Prostate gland (tissue), 2 donors: ENCODE measurements at regions not wholly inside any gene's neighbourhood (a gene's known extent, or its start where the extent isn't known, plus 50 kb on each side); places are given as distances from the start of the nearest gene placed in this dataset.

Experiments used
- POLR2AphosphoS5 ChIP-seq: sonication (generic); formaldehyde crosslinking; IDR thresholded peaks from one replicate; pipeline ENCODE4 v1.6.1; 2017; ENCODE audit warnings: antibody characterized with exemption
- TF ChIP-seq, protein P1 (sequence below), 4 experiments: fragments of 200-600 bp in 2 of 4; fragments of 450-650 bp in 2 of 4; sonication (generic) in 2 of 4; IDR thresholded peaks; 1 replicate in 3 of 4; 2 replicates in 1 of 4; pipeline ENCODE4 v1.5.1; 2016 to 2019; ENCODE audit warnings: antibody characterized with exemption in 4 of 4, mild to moderate bottlenecking in 2 of 4, moderate library complexity in 2 of 4

DNA sequence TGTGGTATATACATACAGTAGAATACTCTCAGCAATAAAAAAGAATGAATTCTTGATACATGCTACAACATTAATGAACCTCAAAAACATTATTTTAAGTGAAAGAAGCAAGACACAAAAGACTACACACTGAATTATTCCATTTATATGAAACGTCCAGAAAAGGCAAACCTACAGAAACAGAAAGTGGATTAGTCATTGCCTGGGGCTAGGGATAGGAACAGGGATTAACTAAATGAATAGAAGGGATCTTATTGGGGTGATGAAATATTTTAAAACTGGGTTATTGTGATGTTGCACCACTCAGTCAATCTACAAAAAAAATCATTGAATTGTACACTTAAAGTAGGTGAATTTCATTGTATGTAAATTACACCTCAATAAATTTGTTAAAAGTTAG, 326.7 kb downstream of the PIK3R1 start:
- TF ChIP-seq, protein P1, sequence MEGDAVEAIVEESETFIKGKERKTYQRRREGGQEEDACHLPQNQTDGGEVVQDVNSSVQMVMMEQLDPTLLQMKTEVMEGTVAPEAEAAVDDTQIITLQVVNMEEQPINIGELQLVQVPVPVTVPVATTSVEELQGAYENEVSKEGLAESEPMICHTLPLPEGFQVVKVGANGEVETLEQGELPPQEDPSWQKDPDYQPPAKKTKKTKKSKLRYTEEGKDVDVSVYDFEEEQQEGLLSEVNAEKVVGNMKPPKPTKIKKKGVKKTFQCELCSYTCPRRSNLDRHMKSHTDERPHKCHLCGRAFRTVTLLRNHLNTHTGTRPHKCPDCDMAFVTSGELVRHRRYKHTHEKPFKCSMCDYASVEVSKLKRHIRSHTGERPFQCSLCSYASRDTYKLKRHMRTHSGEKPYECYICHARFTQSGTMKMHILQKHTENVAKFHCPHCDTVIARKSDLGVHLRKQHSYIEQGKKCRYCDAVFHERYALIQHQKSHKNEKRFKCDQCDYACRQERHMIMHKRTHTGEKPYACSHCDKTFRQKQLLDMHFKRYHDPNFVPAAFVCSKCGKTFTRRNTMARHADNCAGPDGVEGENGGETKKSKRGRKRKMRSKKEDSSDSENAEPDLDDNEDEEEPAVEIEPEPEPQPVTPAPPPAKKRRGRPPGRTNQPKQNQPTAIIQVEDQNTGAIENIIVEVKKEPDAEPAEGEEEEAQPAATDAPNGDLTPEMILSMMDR (IDR thresholded peaks at IDR 0.05) = no peak
- no peak for TF ChIP-seq POLR2AphosphoS5
